ENCODE measurements at regions not wholly inside any gene's neighbourhood (a gene's known extent, or its start where the extent isn't known, plus 50 kb on each side); places are given as distances from the start of the nearest gene placed in this dataset.

DNA sequence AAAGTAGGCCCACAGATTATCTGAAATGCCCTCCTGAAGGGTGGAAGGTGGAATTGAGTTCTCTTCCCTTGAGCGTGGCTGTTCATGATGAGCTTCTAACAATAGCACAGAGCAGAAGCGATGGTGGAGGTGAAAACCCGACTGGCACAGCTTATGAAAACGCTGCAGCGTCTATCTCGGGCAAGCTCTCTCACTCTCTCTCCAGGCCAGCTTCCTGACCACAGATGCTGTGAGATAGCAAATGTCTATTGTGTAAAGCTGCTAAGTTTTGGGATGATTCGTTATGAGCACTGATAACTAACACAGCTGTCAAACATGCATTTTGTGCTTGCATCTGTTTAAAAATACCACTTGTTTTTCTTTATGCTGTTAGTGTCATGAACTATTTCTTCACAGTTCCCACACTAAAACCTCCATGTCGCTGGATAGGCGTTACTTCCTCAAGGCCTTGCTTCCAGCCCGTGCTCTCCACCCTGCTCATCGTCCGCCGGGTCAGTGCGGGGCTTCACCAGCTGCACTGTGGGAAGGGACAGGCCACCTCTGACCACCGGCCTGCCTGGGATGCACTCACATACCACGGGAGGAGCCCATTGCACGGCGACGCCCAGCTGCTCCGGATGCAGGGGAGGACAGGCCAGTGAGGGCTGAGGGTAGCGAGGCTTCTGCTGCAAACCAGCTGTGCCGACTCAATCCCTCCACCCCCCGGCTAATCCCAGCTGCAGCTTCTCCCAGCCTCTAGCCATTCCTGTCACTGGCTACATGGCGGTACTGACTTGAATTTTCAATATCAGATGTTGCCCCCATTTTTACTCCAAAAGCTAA, 60.0 kb upstream of the OTOS start:
- no peak overlapping the region for H2BK5ac ChIP-seq (ENCODE audit: low read depth, low read length, poor library complexity)
- H2BK120ac ChIP-seq (ENCODE audit: insufficient read depth, low read length, poor library complexity), result no peak overlapping the region
- no peaks in the 10 kb centered on the region for H3K4me1 ChIP-seq (ENCODE audit: control insufficient read depth in 1 of 2, insufficient read depth in 2 of 2, low read length in 2 of 2)
- H3K9me3 ChIP-seq (ENCODE audit: insufficient read depth, low read depth, low read length), result peaks cover 21% of the 10 kb centered on the region
- H3K14ac ChIP-seq (ENCODE audit: low read length), result no peak overlapping the region
- no peak overlapping the region for H3K18ac ChIP-seq (ENCODE audit: low read length)
- H3K36me3 ChIP-seq (ENCODE audit: control insufficient read depth in 1 of 2, insufficient read depth in 2 of 2, low read length in 2 of 2), result no peaks in the 10 kb centered on the region
- H3K79me2 ChIP-seq (ENCODE audit: control insufficient read depth, insufficient read depth, low read length, poor library complexity), result no peaks in the 10 kb centered on the region
- no peak overlapping the region for H3K4ac ChIP-seq (ENCODE audit: low read depth, low read length)
- H3K79me1 ChIP-seq (ENCODE audit: low read length), result no peaks in the 10 kb centered on the region
- H2AK5ac ChIP-seq (ENCODE audit: low read length), result no peak overlapping the region
- no peak overlapping the region for H3K9ac ChIP-seq (ENCODE audit: low read length)
- H3K27ac ChIP-seq (ENCODE audit: low read depth, low read length), result no peak overlapping the region
- no peak overlapping the region for H4K91ac ChIP-seq (ENCODE audit: low read depth, low read length)
- no peak overlapping the region for H2AFZ ChIP-seq (ENCODE audit: insufficient read depth, low read length, poor library complexity)
- no peaks in the 10 kb centered on the region for H3K27me3 ChIP-seq (ENCODE audit: insufficient read depth, low read length)
- no peak overlapping the region for H3K23ac ChIP-seq (ENCODE audit: low read length)
- no peak overlapping the region for H3K4me2 ChIP-seq (ENCODE audit: low read length)
- H3K4me3 ChIP-seq (ENCODE audit: low read depth, low read length), result no peak overlapping the region
- no peak overlapping the region for H4K8ac ChIP-seq (ENCODE audit: low read depth, low read length)
- no peak overlapping the region for H4K12ac ChIP-seq (ENCODE audit: low read depth, low read length)
- DNase-seq, result no peak
- H2BK12ac ChIP-seq (ENCODE audit: low read length), result no peak overlapping the region
- WGBS (ENCODE audit: extremely low coverage, insufficient coverage, insufficient read length), result no CpG with 5 or more reads among the region's 24 CpGs

DNA sequence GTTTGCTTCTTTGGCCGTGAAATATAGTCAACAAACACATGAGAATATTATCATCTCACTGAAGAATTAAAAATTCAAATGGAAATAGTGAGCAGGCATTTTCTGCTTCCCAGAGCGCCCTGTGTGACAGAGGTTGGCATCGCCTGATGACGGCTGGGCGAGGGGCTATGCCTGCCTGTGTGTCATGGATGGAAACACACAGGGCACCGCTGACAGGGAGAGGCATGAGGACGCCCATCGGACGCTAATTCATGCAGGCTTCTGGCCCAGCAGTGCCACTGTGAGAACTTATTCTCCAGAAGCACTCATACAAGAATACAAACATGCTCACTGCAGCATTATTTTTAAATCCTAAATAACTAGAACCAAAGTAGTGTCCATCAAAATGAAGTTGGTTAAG, 61.4 kb upstream of the OTOS start:
- DNase-seq, result no peak
- Histone ChIP-seq H3K79me2 (ENCODE audit: control insufficient read depth, insufficient read depth, low read length, poor library complexity) (no peaks in the 10 kb centered on the region), H4K8ac (ENCODE audit: low read depth, low read length) (no peak overlapping the region), H3K36me3 (ENCODE audit: control insufficient read depth in 1 of 2, insufficient read depth in 2 of 2, low read length in 2 of 2) (no peaks in the 10 kb centered on the region), H3K27ac (ENCODE audit: low read depth, low read length) (no peak overlapping the region), H3K9me3 (ENCODE audit: insufficient read depth, low read depth, low read length) (peaks cover 22% of the 10 kb centered on the region), H2BK12ac (ENCODE audit: low read length) (no peak overlapping the region), H3K4me3 (ENCODE audit: low read depth, low read length) (no peak overlapping the region), H3K14ac (ENCODE audit: low read length) (no peak overlapping the region), H3K23ac (ENCODE audit: low read length) (no peak overlapping the region), H2BK5ac (ENCODE audit: low read depth, low read length, poor library complexity) (no peak overlapping the region), H2BK120ac (ENCODE audit: insufficient read depth, low read length, poor library complexity) (no peak overlapping the region), H3K9ac (ENCODE audit: low read length) (no peak overlapping the region), H4K91ac (ENCODE audit: low read depth, low read length) (no peak overlapping the region), H3K79me1 (ENCODE audit: low read length) (no peaks in the 10 kb centered on the region), H4K12ac (ENCODE audit: low read depth, low read length) (no peak overlapping the region), H3K4ac (ENCODE audit: low read depth, low read length) (no peak overlapping the region), H3K4me1 (ENCODE audit: control insufficient read depth in 1 of 2, insufficient read depth in 2 of 2, low read length in 2 of 2) (no peaks in the 10 kb centered on the region), H3K4me2 (ENCODE audit: low read length) (no peak overlapping the region), H2AFZ (ENCODE audit: insufficient read depth, low read length, poor library complexity) (no peak overlapping the region), H2AK5ac (ENCODE audit: low read length) (no peak overlapping the region), H3K18ac (ENCODE audit: low read length) (no peak overlapping the region), H3K27me3 (ENCODE audit: insufficient read depth, low read length) (no peaks in the 10 kb centered on the region)
- no CpG with 5 or more reads among the region's 9 CpGs for WGBS (ENCODE audit: extremely low coverage, insufficient coverage, insufficient read length)

DNA sequence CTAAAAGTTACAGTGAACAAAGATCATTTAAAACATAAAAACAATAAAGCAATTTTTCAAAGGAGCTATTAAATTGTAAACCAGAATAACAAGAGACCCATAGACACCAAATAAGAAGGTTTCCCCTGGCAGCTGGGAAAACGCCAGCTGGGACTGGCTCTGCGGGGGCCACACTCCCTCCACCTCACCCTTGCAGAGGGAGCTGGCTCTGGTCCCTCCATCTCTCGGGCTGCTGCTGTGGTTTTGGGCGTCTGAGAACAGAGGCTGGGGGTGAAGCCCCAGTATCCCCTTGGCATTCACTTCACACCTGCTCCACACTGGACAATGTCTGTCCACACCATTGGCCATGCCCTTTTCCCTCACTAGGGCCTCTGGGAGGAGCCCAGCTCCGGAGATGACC, 62.1 kb upstream of the OTOS start:
- Histone ChIP-seq H4K8ac (ENCODE audit: low read depth, low read length) (no peak overlapping the region), H2AFZ (ENCODE audit: insufficient read depth, low read length, poor library complexity) (no peak overlapping the region), H3K4me3 (ENCODE audit: low read depth, low read length) (no peak overlapping the region), H3K4me2 (ENCODE audit: low read length) (no peak overlapping the region), H2BK120ac (ENCODE audit: insufficient read depth, low read length, poor library complexity) (no peak overlapping the region), H2BK5ac (ENCODE audit: low read depth, low read length, poor library complexity) (no peak overlapping the region), H3K9ac (ENCODE audit: low read length) (peak overlapping the region; percentile 36), H2AK5ac (ENCODE audit: low read length) (no peak overlapping the region), H4K91ac (ENCODE audit: low read depth, low read length) (no peak overlapping the region), H3K27me3 (ENCODE audit: insufficient read depth, low read length) (no peaks in the 10 kb centered on the region), H3K79me2 (ENCODE audit: control insufficient read depth, insufficient read depth, low read length, poor library complexity) (no peaks in the 10 kb centered on the region), H3K23ac (ENCODE audit: low read length) (no peak overlapping the region), H3K4me1 (ENCODE audit: control insufficient read depth in 1 of 2, insufficient read depth in 2 of 2, low read length in 2 of 2) (no peaks in the 10 kb centered on the region), H3K18ac (ENCODE audit: low read length) (no peak overlapping the region), H4K12ac (ENCODE audit: low read depth, low read length) (no peak overlapping the region), H3K9me3 (ENCODE audit: insufficient read depth, low read depth, low read length) (peaks cover 17% of the 10 kb centered on the region), H3K79me1 (ENCODE audit: low read length) (no peaks in the 10 kb centered on the region), H3K27ac (ENCODE audit: low read depth, low read length) (no peak overlapping the region), H3K36me3 (ENCODE audit: control insufficient read depth in 1 of 2, insufficient read depth in 2 of 2, low read length in 2 of 2) (no peaks in the 10 kb centered on the region), H3K4ac (ENCODE audit: low read depth, low read length) (no peak overlapping the region), H3K14ac (ENCODE audit: low read length) (no peak overlapping the region), H2BK12ac (ENCODE audit: low read length) (no peak overlapping the region)
- DNase-seq, result no peak
- no CpG with 5 or more reads among the region's 5 CpGs for WGBS (ENCODE audit: extremely low coverage, insufficient coverage, insufficient read length)

DNA sequence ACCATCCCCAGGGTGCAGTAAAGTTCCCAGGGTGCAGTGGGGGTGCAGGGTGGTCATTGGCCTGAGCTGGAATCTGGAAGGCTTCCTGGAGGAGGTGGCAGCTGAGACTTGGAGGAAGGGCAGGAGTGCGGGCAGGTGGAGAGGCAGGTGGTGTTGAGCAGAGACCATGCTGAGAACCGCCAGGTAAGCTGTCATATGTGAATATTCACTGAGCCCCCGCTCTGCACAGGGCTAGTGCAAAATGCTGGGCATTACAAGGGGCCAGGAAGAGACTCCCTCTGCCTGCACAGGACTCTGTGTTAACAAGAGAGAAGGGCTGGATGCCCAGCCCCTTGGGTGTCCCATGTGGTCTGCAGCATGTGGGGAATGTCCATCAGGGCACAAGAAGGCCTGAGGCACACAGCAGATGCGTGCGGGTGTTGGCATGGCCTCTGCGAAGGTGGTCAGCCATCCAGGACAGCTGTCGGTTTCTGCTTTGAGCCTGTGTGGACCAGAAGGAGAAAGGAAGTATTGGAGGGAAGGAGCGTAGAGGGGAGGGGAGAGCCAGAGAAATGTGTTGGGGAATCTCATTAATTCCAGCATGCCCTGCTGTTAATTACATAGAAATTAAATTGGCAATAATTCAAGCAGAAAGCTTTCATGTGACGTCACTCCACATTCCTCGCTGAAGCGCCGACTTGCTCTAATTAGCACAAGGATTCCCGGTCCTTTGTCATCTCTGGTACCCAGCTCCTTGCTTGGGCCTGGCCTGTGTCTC, 62.8 kb upstream of the OTOS start:
- WGBS (ENCODE audit: extremely low coverage, insufficient coverage, insufficient read length), result no CpG with 5 or more reads among the region's 13 CpGs
- Histone ChIP-seq H3K4me1 (ENCODE audit: control insufficient read depth in 1 of 2, insufficient read depth in 2 of 2, low read length in 2 of 2) (no peaks in the 10 kb centered on the region), H2AFZ (ENCODE audit: insufficient read depth, low read length, poor library complexity) (no peak overlapping the region), H4K91ac (ENCODE audit: low read depth, low read length) (no peak overlapping the region), H4K8ac (ENCODE audit: low read depth, low read length) (no peak overlapping the region), H3K14ac (ENCODE audit: low read length) (no peak overlapping the region), H3K79me1 (ENCODE audit: low read length) (no peaks in the 10 kb centered on the region), H2BK120ac (ENCODE audit: insufficient read depth, low read length, poor library complexity) (no peak overlapping the region), H4K12ac (ENCODE audit: low read depth, low read length) (no peak overlapping the region), H3K4ac (ENCODE audit: low read depth, low read length) (no peak overlapping the region), H3K4me3 (ENCODE audit: low read depth, low read length) (no peak overlapping the region), H3K9ac (ENCODE audit: low read length) (no peak overlapping the region), H3K9me3 (ENCODE audit: insufficient read depth, low read depth, low read length) (peaks cover 11% of the 10 kb centered on the region), H3K27ac (ENCODE audit: low read depth, low read length) (no peak overlapping the region), H3K18ac (ENCODE audit: low read length) (no peak overlapping the region), H3K23ac (ENCODE audit: low read length) (no peak overlapping the region), H2AK5ac (ENCODE audit: low read length) (no peak overlapping the region), H3K27me3 (ENCODE audit: insufficient read depth, low read length) (no peaks in the 10 kb centered on the region), H2BK12ac (ENCODE audit: low read length) (no peak overlapping the region), H2BK5ac (ENCODE audit: low read depth, low read length, poor library complexity) (no peak overlapping the region), H3K79me2 (ENCODE audit: control insufficient read depth, insufficient read depth, low read length, poor library complexity) (no peaks in the 10 kb centered on the region), H3K36me3 (ENCODE audit: control insufficient read depth in 1 of 2, insufficient read depth in 2 of 2, low read length in 2 of 2) (no peaks in the 10 kb centered on the region), H3K4me2 (ENCODE audit: low read length) (no peak overlapping the region)
- DNase-seq, result no peak
